ENCODE measurements at regions not wholly inside any gene's neighbourhood (a gene's known extent, or its start where the extent isn't known, plus 50 kb on each side); places are given as distances from the start of the nearest gene placed in this dataset.
A peak's percentile ranks its signal among the peaks of the same experiment; 100 is the strongest.
"Not testable (repeated sequence)": the region's sequence is repeated elsewhere in the genome, so short reads cannot be mapped to it uniquely, and the experiment has no call there.

GRCh38 chr2:75915851-75916634 is 205.3 kb upstream of the GCFC2 start:
- no peak for TF ChIP-seq CTCF (IDR thresholded peaks at IDR 0.05; ENCODE audit: low read depth, low read length, missing control alignments)

GRCh38 chr2:75896779-75897366 is 186.2 kb upstream of the GCFC2 start:
- peak; percentile 89 for TF ChIP-seq CTCF (IDR thresholded peaks at IDR 0.05; ENCODE audit: low read depth, low read length, missing control alignments)
- no peak overlapping the region for H3K4me3 ChIP-seq (ENCODE audit: low read depth, low read length)
- peak; percentile 40 for DNase-seq (ENCODE audit: low read depth)

More at GRCh38 chr2:75915851-75916634, 205.3 kb upstream of the GCFC2 start:
- H3K4me3 ChIP-seq (ENCODE audit: low read depth, low read length): no peak overlapping the region
- no peak for DNase-seq (ENCODE audit: low read depth)

- DNase-seq (ENCODE audit: low read depth): no peak
- TF ChIP-seq CTCF (IDR thresholded peaks at IDR 0.05; ENCODE audit: low read depth, low read length, missing control alignments): no peak
- H3K4me3 ChIP-seq (ENCODE audit: low read depth, low read length): no peak overlapping the region
Observed at GRCh38 chr2:75894170-75894569, 183.5 kb upstream of the GCFC2 start.

GRCh38 chr2:75892490-75892889 is 181.8 kb upstream of the GCFC2 start:
- DNase-seq (ENCODE audit: low read depth): no peak
- TF ChIP-seq CTCF (IDR thresholded peaks at IDR 0.05; ENCODE audit: low read depth, low read length, missing control alignments): no peak

GRCh38 chr2:75882530-75882929 is 171.8 kb upstream of the GCFC2 start:
- DNase-seq (ENCODE audit: low read depth): no peak
- no peak overlapping the region for H3K4me3 ChIP-seq (ENCODE audit: low read depth, low read length)
- TF ChIP-seq CTCF (IDR thresholded peaks at IDR 0.05; ENCODE audit: low read depth, low read length, missing control alignments): no peak

More at GRCh38 chr2:75892490-75892889, 181.8 kb upstream of the GCFC2 start:
- H3K4me3 ChIP-seq (ENCODE audit: low read depth, low read length): no peak overlapping the region

GRCh38 chr2:75875606-75876005 is 164.9 kb upstream of the GCFC2 start:
- not testable (repeated sequence) for DNase-seq (ENCODE audit: low read depth); H3K4me3 ChIP-seq (ENCODE audit: low read depth, low read length)

GRCh38 chr2:75871762-75872614 is 161.3 kb upstream of the GCFC2 start:
- not testable (repeated sequence) for DNase-seq (ENCODE audit: low read depth); H3K4me3 ChIP-seq (ENCODE audit: low read depth, low read length)
